ENCODE measurements at regions not wholly inside any gene's neighbourhood (a gene's known extent, or its start where the extent isn't known, plus 50 kb on each side); places are given as distances from the start of the nearest gene placed in this dataset.

GRCh38 chr16:8292271-8292670, 298.0 kb downstream of the TMEM114 start:
- DNase-seq (no peak), ATAC-seq (no peak)
- no peak for TF ChIP-seq CTCF (IDR thresholded peaks at IDR 0.05)
- Histone ChIP-seq H3K4me3 (no peak overlapping the region), H3K9me3 (no peaks in the 10 kb centered on the region), H3K4me1 (ENCODE audit: low read depth) (no peaks in the 10 kb centered on the region), H3K36me3 (ENCODE audit: low read depth) (no peaks in the 10 kb centered on the region)
- intact Hi-C loops (cut with DNase I, micrococcal nuclease): no loop called here

- intact Hi-C loops (cut with DNase I, micrococcal nuclease): no loop called here
Observed at GRCh38 chr16:8286348-8286747, 304.0 kb downstream of the TMEM114 start.

GRCh38 chr16:8283195-8283594, 307.1 kb downstream of the TMEM114 start:
- no peak for ATAC-seq
- H3K36me3 ChIP-seq (ENCODE audit: low read depth): no peaks in the 10 kb centered on the region
- H3K4me1 ChIP-seq (ENCODE audit: low read depth): no peaks in the 10 kb centered on the region
- no peak for DNase-seq
- H3K4me3 ChIP-seq: no peak overlapping the region
- no peak for TF ChIP-seq CTCF (IDR thresholded peaks at IDR 0.05)
- intact Hi-C loops (cut with DNase I, micrococcal nuclease): no loop called here
- H3K9me3 ChIP-seq: no peaks in the 10 kb centered on the region

More at GRCh38 chr16:8286348-8286747, 304.0 kb downstream of the TMEM114 start:
- no peak for ATAC-seq
- no peak for TF ChIP-seq CTCF (IDR thresholded peaks at IDR 0.05)
- Histone ChIP-seq H3K4me3 (no peak overlapping the region), H3K9me3 (no peaks in the 10 kb centered on the region), H3K4me1 (ENCODE audit: low read depth) (no peaks in the 10 kb centered on the region), H3K36me3 (ENCODE audit: low read depth) (no peaks in the 10 kb centered on the region)
- no peak for DNase-seq

GRCh38 chr16:8278031-8278580, 312.2 kb downstream of the TMEM114 start:
- Histone ChIP-seq H3K4me1 (ENCODE audit: low read depth) (no peaks in the 10 kb centered on the region), H3K36me3 (ENCODE audit: low read depth) (no peaks in the 10 kb centered on the region), H3K9me3 (no peaks in the 10 kb centered on the region), H3K4me3 (no peak overlapping the region)
- ATAC-seq: no peak
- intact Hi-C loops (cut with DNase I, micrococcal nuclease): no loop called here
- no peak for DNase-seq
- no peak for TF ChIP-seq CTCF (IDR thresholded peaks at IDR 0.05)

GRCh38 chr16:8271344-8271743, 319.0 kb downstream of the TMEM114 start:
- H3K9me3 ChIP-seq: no peaks in the 10 kb centered on the region
- intact Hi-C loops (cut with DNase I, micrococcal nuclease): no loop called here
- ATAC-seq: no peak
- TF ChIP-seq CTCF (IDR thresholded peaks at IDR 0.05): no peak
- H3K4me1 ChIP-seq (ENCODE audit: low read depth): no peaks in the 10 kb centered on the region
- no peak for DNase-seq
- H3K4me3 ChIP-seq: no peak overlapping the region
- H3K36me3 ChIP-seq (ENCODE audit: low read depth): no peaks in the 10 kb centered on the region

- intact Hi-C loops (cut with DNase I, micrococcal nuclease): no loop called here
- no peak for TF ChIP-seq CTCF (IDR thresholded peaks at IDR 0.05)
- DNase-seq (no peak), ATAC-seq (no peak)
- H3K4me1 ChIP-seq (ENCODE audit: low read depth): no peaks in the 10 kb centered on the region
- H3K36me3 ChIP-seq (ENCODE audit: low read depth): no peaks in the 10 kb centered on the region
- no peaks in the 10 kb centered on the region for H3K9me3 ChIP-seq
- no peak overlapping the region for H3K4me3 ChIP-seq
Observed at GRCh38 chr16:8262299-8262698, 328.0 kb downstream of the TMEM114 start.
